NCI-H1092 treated with DMSO at 0.1 percent for 48 hours (cell line): ENCODE measurements at regions not wholly inside any gene's neighbourhood (a gene's known extent, or its start where the extent isn't known, plus 50 kb on each side); places are given as distances from the start of the nearest gene placed in this dataset.
A peak's percentile ranks its signal among the peaks of the same experiment; 100 is the strongest.

Source experiments
- DNase-seq: peaks from one replicate; lab custom pipeline; 2025; lab: John Stamatoyannopoulos, UW

- no peak for DNase-seq
Measured at GRCh38 chr11:31902706-31903105, 91.6 kb upstream of the PAX6 start.

DNA sequence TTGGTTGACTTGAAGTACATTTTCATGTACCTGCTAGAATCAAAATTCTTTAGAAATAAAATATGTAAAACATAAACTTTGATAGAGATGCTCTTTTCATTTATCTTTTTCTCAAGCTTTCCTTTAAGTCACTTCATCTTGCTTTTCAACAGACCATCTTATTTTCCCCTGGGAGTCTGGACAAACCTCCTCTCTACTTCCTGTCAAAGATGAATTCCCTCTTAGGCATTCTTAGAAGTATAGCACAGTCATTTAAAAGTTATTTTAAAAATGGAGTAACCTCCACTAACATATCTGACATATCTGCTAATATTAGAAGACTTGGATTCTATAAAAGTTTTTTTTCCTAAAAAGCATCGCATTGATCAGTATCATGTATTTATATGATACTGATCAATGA lies 84.8 kb upstream of the PAX6 start:
- DNase-seq, result no peak

- no peak for DNase-seq
Measured at GRCh38 chr11:31887180-31887579, 76.1 kb upstream of the PAX6 start.

DNA sequence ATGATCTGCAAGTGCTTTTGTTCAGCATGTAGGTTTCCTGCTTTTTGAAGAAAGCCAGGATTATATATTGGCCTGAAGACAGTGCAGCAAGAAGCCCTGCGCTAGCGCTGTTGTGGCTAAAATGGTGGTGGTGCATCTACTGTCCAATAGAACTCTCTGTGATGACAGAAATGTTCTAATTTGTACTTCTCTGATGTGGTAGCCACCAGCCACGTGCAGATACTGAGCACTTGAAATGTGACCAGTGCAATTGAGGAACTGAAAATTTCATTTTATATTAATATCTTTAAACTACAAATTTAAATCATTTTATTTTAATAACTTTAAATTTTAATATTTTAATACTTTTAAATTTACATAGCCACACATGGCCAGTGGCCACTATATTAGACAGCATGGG lies 73.0 kb upstream of the PAX6 start:
- DNase-seq, result no peak

DNA sequence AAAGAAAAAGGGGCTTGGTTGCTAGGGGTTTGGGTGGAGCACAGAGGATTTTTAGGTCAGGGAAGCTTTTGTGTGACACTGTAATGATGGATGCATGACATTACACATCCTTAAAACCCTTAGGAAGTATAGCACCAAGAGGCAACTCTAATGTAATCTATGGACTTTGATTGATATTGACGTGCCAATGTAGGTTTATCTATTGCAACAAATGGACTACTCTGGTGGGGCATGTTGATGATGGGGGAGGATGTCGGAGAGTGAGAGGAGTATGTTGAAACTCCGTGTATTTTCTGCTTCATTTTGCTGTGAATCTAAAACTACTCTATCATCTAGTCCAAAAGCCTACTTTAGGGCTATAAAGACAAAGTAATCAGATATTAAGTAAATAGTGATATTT lies 72.3 kb upstream of the PAX6 start:
- DNase-seq, result no peak

DNA sequence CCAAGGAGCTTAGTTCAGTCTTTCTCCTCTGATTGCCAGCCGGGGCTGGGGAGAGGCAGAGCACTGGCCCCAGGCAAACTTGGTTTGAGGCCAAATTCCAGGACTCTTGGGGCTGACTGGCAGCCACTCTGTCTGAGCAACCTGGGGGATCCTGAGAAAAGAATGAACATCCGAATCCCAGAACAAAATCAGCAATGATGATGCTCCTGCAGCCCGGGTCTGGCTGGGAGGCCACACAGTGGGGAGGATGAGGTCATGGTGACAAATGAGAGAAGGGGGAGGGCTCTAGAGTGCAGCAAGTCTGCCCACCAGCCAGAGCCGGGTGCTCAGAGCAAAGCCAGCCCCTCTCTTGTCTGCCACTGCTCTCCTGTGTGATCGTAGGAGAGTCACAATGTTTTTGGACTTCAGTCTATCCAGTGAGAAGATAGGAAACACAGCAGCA lies 71.8 kb upstream of the PAX6 start:
- DNase-seq, result no peak

DNA sequence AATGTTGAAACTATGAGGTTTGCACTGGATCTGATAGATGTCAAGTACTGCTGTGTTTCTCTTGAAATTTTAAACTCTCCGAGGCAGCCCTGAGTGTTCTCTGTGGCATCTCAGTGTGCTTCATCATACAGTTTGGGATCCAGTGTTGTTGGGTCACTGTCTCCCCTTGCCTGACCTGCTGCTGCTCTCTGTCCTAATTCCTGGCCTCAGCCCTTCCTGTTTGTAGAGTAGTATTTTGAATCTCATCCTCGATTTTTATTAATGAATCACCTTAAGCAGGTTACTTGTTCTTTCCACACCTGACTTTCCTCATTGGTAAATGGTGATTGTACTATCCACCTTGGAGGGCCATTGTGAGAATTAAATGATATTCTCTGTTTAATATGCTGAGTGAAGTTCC lies 70.7 kb upstream of the PAX6 start:
- DNase-seq, result no peak

- no peak for DNase-seq
Measured at GRCh38 chr11:31879681-31880080, 68.6 kb upstream of the PAX6 start.

GRCh38 chr11:31877863-31878262 lies 66.7 kb upstream of the PAX6 start:
- no peak for DNase-seq

- DNase-seq, result no peak
Measured at GRCh38 chr11:31877083-31877482, 66.0 kb upstream of the PAX6 start.

GRCh38 chr11:31875866-31876560 lies 64.9 kb upstream of the PAX6 start:
- no peak for DNase-seq

DNA sequence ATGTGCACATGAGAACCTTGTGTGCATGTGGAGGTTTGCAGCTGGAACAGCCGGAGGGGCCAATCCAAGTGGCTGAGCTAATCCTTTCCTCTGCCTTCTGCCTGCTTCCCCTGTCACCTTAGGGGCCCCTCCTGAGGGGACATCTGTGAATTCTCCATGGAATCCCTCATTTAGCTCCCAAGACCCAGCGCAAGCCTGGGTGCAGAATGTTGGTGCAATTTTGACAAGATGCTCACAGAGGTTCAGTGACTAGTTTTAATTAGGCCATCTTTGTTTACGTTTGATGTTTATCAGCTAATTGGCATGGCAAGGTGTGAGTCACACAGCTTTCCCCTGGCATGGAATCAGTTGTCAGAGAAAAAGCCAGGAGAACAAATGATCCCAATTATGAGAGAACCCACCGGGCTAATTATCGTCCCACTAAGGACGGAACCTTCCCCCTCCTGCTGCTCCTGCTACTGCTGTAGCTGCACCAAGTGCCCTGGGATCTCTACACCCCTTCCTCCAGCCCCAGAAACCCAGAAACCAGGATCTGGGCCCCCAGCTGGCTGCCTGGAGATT lies 63.6 kb upstream of the PAX6 start:
- no peak for DNase-seq

DNA sequence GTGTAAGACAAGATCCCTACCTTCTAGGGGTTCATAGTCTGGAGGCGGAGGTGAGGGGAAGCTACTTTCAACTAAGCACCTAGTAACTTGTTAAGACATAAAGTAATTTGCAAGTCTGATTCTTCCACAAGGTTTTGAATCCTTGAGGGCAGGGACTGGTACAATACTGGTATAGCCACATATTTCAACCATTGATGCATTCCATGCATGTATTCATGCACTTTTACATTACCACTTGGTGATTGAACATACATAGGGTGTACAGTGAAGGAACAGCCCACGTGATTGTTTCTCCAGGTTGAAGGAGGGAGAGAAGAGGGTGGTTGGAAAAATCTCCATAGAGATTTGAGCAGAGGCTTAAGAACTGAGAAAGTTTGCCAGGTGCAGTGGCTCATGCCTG lies 62.0 kb upstream of the PAX6 start:
- DNase-seq, result no peak

- no peak for DNase-seq
Measured at GRCh38 chr11:31872076-31872443, 60.9 kb upstream of the PAX6 start.

- no peak for DNase-seq
Measured at GRCh38 chr11:31871310-31872075, 60.4 kb upstream of the PAX6 start.

DNA sequence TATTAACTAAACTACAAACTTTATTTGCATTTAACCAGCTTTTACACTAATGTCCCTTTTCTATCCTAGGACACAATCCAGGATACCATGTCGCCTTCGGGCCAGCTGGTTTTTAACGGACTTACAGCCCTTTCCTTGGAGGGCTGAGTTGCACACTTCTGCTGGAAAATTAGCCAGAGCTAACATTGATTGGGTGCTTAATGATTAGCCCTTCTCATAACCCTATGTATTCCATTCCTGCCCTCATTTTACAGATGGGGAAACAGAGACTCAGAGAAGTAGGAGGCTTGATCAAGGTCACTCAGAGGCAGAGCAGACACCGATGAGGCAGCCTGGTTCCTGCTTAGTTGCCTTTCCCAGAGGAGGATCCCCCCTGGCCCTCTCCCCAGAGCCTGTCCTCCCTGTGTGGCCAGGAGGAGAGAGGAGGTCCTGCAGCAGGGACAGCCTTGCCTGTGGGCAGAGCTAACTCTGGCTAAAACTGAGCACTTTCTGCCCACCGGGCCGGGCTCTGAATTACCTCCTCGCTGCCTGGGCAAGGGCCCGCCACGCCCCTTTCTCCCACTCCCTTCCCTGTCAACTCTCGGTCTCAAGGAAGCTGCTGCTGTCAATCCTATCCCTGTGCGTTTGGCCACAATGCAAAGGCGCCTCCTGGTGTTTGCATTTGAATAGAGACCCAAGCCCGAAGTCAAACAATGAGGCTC lies 59.6 kb upstream of the PAX6 start:
- DNase-seq, result peak; percentile 36

GRCh38 chr11:31869986-31870385 lies 58.9 kb upstream of the PAX6 start:
- DNase-seq, result no peak

GRCh38 chr11:31865606-31866300 lies 54.6 kb upstream of the PAX6 start:
- no peak for DNase-seq

GRCh38 chr11:31863170-31863832 lies 52.2 kb upstream of the PAX6 start:
- no peak for DNase-seq

- DNase-seq, result no peak
Measured at GRCh38 chr11:31861011-31861410, 49.9 kb upstream of the PAX6 start.
